ENCODE measurements at regions not wholly inside any gene's neighbourhood (a gene's known extent, or its start where the extent isn't known, plus 50 kb on each side); places are given as distances from the start of the nearest gene placed in this dataset.

GRCh38 chr9:7671847-7672246 is 127.7 kb downstream of the DMAC1 start:
- no peaks in the 10 kb centered on the region for H3K27me3 ChIP-seq (ENCODE audit: insufficient read depth, low read depth)
- H2AFZ ChIP-seq = no peak overlapping the region
- no peaks in the 10 kb centered on the region; the same call in 1 of the 2 replicates for H3K9me2 ChIP-seq (ENCODE audit: insufficient read depth)
- H3K4me3 ChIP-seq = no peak overlapping the region
- H3K9me3 ChIP-seq (ENCODE audit: insufficient read depth, low read depth) = no peaks in the 10 kb centered on the region
- TF ChIP-seq CTCF (conservative IDR thresholded peaks at IDR 0.05) (no peak), EZH2 (IDR thresholded peaks at IDR 0.05; ENCODE audit: low read depth) (no peak)
- POLR2A ChIA-PET (ENCODE audit: unreplicated experiment) = no interaction called here
- intact Hi-C loops (cut with micrococcal nuclease; ENCODE audit: unreplicated experiment) = no loop called here
- no peaks in the 10 kb centered on the region for H3K4me1 ChIP-seq (replicated peaks; ENCODE audit: insufficient read depth)
- H3K36me3 ChIP-seq (ENCODE audit: low read depth) = no peaks in the 10 kb centered on the region
- H3K27ac ChIP-seq = no peak overlapping the region
- H3K79me2 ChIP-seq (ENCODE audit: low read depth) = no peaks in the 10 kb centered on the region
- H3F3A ChIP-seq (ENCODE audit: insufficient read depth, low read depth) = no peaks in the 10 kb centered on the region
- no peak for DNase-seq
- no peaks in the 10 kb centered on the region for H4K20me1 ChIP-seq (ENCODE audit: insufficient read depth)
- CTCF ChIA-PET = no interaction called here
- no TSS peak for BruUV-seq (replicated peaks)
- H3K4me2 ChIP-seq = no peak overlapping the region

GRCh38 chr9:7668541-7668940 is 131.0 kb downstream of the DMAC1 start:
- no peaks in the 10 kb centered on the region for H3F3A ChIP-seq (ENCODE audit: insufficient read depth, low read depth)
- H3K27me3 ChIP-seq (ENCODE audit: insufficient read depth, low read depth) = peaks cover 2% of the 10 kb centered on the region; the same call in 1 of the 2 replicates
- H3K79me2 ChIP-seq (ENCODE audit: low read depth) = no peaks in the 10 kb centered on the region
- H3K9me3 ChIP-seq (ENCODE audit: insufficient read depth, low read depth) = no peaks in the 10 kb centered on the region
- no peaks in the 10 kb centered on the region for H4K20me1 ChIP-seq (ENCODE audit: insufficient read depth)
- no peak for DNase-seq
- H3K4me2 ChIP-seq = no peak overlapping the region
- no peaks in the 10 kb centered on the region for H3K4me1 ChIP-seq (replicated peaks; ENCODE audit: insufficient read depth)
- H3K9me2 ChIP-seq (ENCODE audit: insufficient read depth) = no peaks in the 10 kb centered on the region; the same call in 1 of the 2 replicates
- ChIA-PET CTCF (no interaction called here), POLR2A (ENCODE audit: unreplicated experiment) (no interaction called here)
- no peak overlapping the region for H3K4me3 ChIP-seq
- H3K27ac ChIP-seq = no peak overlapping the region
- no peak overlapping the region for H2AFZ ChIP-seq
- BruUV-seq (replicated peaks) = no TSS peak
- TF ChIP-seq CTCF (conservative IDR thresholded peaks at IDR 0.05) = no peak
- no peak for TF ChIP-seq EZH2 (IDR thresholded peaks at IDR 0.05; ENCODE audit: low read depth)
- intact Hi-C loops (cut with micrococcal nuclease; ENCODE audit: unreplicated experiment) = no loop called here
- no peaks in the 10 kb centered on the region for H3K36me3 ChIP-seq (ENCODE audit: low read depth)

GRCh38 chr9:7665874-7666273 is 133.7 kb downstream of the DMAC1 start:
- Histone ChIP-seq H3K9me2 (ENCODE audit: insufficient read depth) (no peaks in the 10 kb centered on the region), H3K27me3 (ENCODE audit: insufficient read depth, low read depth) (peaks cover 10% of the 10 kb centered on the region; the same call in 1 of the 2 replicates), H3K79me2 (ENCODE audit: low read depth) (no peaks in the 10 kb centered on the region), H4K20me1 (ENCODE audit: insufficient read depth) (no peaks in the 10 kb centered on the region), H2AFZ (no peak overlapping the region), H3K4me1 (replicated peaks; ENCODE audit: insufficient read depth) (no peaks in the 10 kb centered on the region), H3K9me3 (ENCODE audit: insufficient read depth, low read depth) (no peaks in the 10 kb centered on the region), H3K4me2 (no peak overlapping the region), H3K4me3 (no peak overlapping the region), H3K27ac (no peak overlapping the region), H3F3A (ENCODE audit: insufficient read depth, low read depth) (no peaks in the 10 kb centered on the region), H3K36me3 (ENCODE audit: low read depth) (no peaks in the 10 kb centered on the region)
- ChIA-PET CTCF (no interaction called here), POLR2A (ENCODE audit: unreplicated experiment) (no interaction called here)
- no peak for DNase-seq
- intact Hi-C loops (cut with micrococcal nuclease; ENCODE audit: unreplicated experiment) = no loop called here
- no peak for TF ChIP-seq CTCF (conservative IDR thresholded peaks at IDR 0.05)
- TF ChIP-seq EZH2 (IDR thresholded peaks at IDR 0.05; ENCODE audit: low read depth) = no peak
- no TSS peak for BruUV-seq (replicated peaks)
